ENCODE measurements at regions not wholly inside any gene's neighbourhood (a gene's known extent, or its start where the extent isn't known, plus 50 kb on each side); places are given as distances from the start of the nearest gene placed in this dataset.

DNA sequence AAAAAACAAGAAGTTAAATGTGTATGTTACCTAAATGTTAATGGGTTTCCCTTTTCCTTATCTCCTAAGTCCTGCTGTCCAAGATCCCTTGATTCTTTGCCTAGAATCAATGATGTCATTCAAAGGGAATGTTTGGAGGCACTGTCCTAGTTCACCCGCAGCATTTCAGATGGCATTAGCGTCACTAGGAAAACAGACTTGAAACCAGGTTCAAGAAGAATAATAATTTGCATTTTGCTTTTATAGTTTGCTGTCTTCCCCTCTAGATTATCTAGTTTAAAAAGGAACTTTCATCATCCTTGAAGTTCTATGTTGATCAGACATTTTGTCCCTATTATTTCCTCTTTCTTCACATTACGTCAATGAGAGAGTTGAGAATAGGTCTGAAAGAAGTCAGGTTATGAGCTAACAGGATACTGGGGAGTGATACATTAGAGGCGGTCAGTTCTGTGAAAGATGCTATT, 234.1 kb upstream of the PGRMC2 start:
- H3K9me3 Mint-ChIP-seq (ENCODE audit: unreplicated experiment), result peaks cover 9% of the 10 kb centered on the region
- peaks cover 7% of the 10 kb centered on the region for H3K36me3 Mint-ChIP-seq (ENCODE audit: insufficient read depth, unreplicated experiment)
- intact Hi-C loops (cut with micrococcal nuclease; ENCODE audit: unreplicated experiment), result no loop called here
- no peaks in the 10 kb centered on the region for H3K27me3 Mint-ChIP-seq (ENCODE audit: insufficient read depth, unreplicated experiment)
- no peak overlapping the region for H3K4me3 Mint-ChIP-seq (ENCODE audit: unreplicated experiment)
- H3K4me1 Mint-ChIP-seq (ENCODE audit: low read depth, unreplicated experiment), result peaks cover 43% of the 10 kb centered on the region
- H3K4me3 ChIP-seq (ENCODE audit: low read depth, low read length), result no peak overlapping the region
- CTCF ChIA-PET, result no interaction called here
- H3K4me1 ChIP-seq, result peaks cover 47% of the 10 kb centered on the region
- no peak for DNase-seq
- no peaks in the 10 kb centered on the region for H3K9me3 ChIP-seq
- no peaks in the 10 kb centered on the region for H3K36me3 ChIP-seq (ENCODE audit: control insufficient read depth, insufficient read depth, low read length)
- TF ChIP-seq CTCF (IDR thresholded peaks at IDR 0.05; ENCODE audit: insufficient read depth in 1 of 2, low read depth in 1 of 2, low read length in 1 of 2, severe bottlenecking in 1 of 2, unreplicated experiment in 1 of 2), result no peak
- H3K27me3 ChIP-seq (replicated peaks; ENCODE audit: control insufficient read depth, insufficient read depth, low read length), result no peaks in the 10 kb centered on the region
- H3K27ac Mint-ChIP-seq (ENCODE audit: unreplicated experiment), result no peak overlapping the region
- no TSS peak for BruUV-seq (replicated peaks)
- POLR2A ChIA-PET, result no interaction called here

DNA sequence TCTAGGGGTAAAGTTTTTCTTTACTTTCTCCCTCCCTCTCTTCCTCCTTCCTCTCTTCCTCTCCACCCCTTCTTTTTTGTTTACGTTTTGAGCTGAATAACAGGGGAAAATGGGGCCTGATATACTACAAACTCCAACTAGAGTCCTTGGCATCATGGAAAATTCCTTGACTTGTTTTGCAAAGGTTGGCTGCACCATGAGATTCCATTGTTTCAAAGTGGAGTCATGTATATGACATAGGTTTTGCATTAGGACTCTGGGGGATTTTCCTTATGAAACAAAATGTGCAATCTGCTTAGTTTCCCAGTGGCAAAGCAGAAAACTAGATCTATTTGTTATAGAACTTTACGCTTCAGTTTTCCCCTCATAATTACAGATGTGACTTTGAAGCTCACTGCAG, 233.5 kb upstream of the PGRMC2 start:
- intact Hi-C loops (cut with micrococcal nuclease; ENCODE audit: unreplicated experiment), result no loop called here
- no peak overlapping the region for H3K27ac Mint-ChIP-seq (ENCODE audit: unreplicated experiment)
- Histone ChIP-seq H3K9me3 (no peaks in the 10 kb centered on the region), H3K4me3 (ENCODE audit: low read depth, low read length) (no peak overlapping the region), H3K36me3 (ENCODE audit: control insufficient read depth, insufficient read depth, low read length) (no peaks in the 10 kb centered on the region), H3K4me1 (peaks cover 42% of the 10 kb centered on the region), H3K27me3 (replicated peaks; ENCODE audit: control insufficient read depth, insufficient read depth, low read length) (no peaks in the 10 kb centered on the region)
- H3K36me3 Mint-ChIP-seq (ENCODE audit: insufficient read depth, unreplicated experiment), result peaks cover 6% of the 10 kb centered on the region
- peaks cover 42% of the 10 kb centered on the region for H3K4me1 Mint-ChIP-seq (ENCODE audit: low read depth, unreplicated experiment)
- H3K4me3 Mint-ChIP-seq (ENCODE audit: unreplicated experiment), result no peak overlapping the region
- no peaks in the 10 kb centered on the region for H3K27me3 Mint-ChIP-seq (ENCODE audit: insufficient read depth, unreplicated experiment)
- DNase-seq, result no peak
- TF ChIP-seq CTCF (IDR thresholded peaks at IDR 0.05; ENCODE audit: insufficient read depth in 1 of 2, low read depth in 1 of 2, low read length in 1 of 2, severe bottlenecking in 1 of 2, unreplicated experiment in 1 of 2), result no peak
- H3K9me3 Mint-ChIP-seq (ENCODE audit: unreplicated experiment), result peaks cover 9% of the 10 kb centered on the region
- no TSS peak for BruUV-seq (replicated peaks)
- POLR2A ChIA-PET, result no interaction called here
- CTCF ChIA-PET, result no interaction called here

- no peaks in the 10 kb centered on the region for H3K9me3 Mint-ChIP-seq (ENCODE audit: unreplicated experiment)
- peaks cover 31% of the 10 kb centered on the region for H3K4me1 Mint-ChIP-seq (ENCODE audit: low read depth, unreplicated experiment)
- POLR2A ChIA-PET, result no interaction called here
- Histone ChIP-seq H3K36me3 (ENCODE audit: control insufficient read depth, insufficient read depth, low read length) (no peaks in the 10 kb centered on the region), H3K27me3 (replicated peaks; ENCODE audit: control insufficient read depth, insufficient read depth, low read length) (no peaks in the 10 kb centered on the region), H3K4me3 (ENCODE audit: low read depth, low read length) (no peak overlapping the region), H3K4me1 (peaks cover 29% of the 10 kb centered on the region), H3K9me3 (peaks cover 5% of the 10 kb centered on the region; the same call in 1 of the 2 replicates)
- H3K27me3 Mint-ChIP-seq (ENCODE audit: insufficient read depth, unreplicated experiment), result no peaks in the 10 kb centered on the region
- H3K36me3 Mint-ChIP-seq (ENCODE audit: insufficient read depth, unreplicated experiment), result no peaks in the 10 kb centered on the region
- H3K4me3 Mint-ChIP-seq (ENCODE audit: unreplicated experiment), result no peak overlapping the region
- CTCF ChIA-PET, result no interaction called here
- intact Hi-C loops (cut with micrococcal nuclease; ENCODE audit: unreplicated experiment), result no loop called here
- H3K27ac Mint-ChIP-seq (ENCODE audit: unreplicated experiment), result no peak overlapping the region
- no peak for TF ChIP-seq CTCF (IDR thresholded peaks at IDR 0.05; ENCODE audit: insufficient read depth in 1 of 2, low read depth in 1 of 2, low read length in 1 of 2, severe bottlenecking in 1 of 2, unreplicated experiment in 1 of 2)
- no peak for DNase-seq
- BruUV-seq (replicated peaks), result no TSS peak
These were observed 231.7 kb upstream of the PGRMC2 start for GRCh38 chr4:128519163-128519830.

All from Caco-2 (cell line).